DND-41 (cell line): ENCODE measurements at regions not wholly inside any gene's neighbourhood (a gene's known extent, or its start where the extent isn't known, plus 50 kb on each side); places are given as distances from the start of the nearest gene placed in this dataset.
"Not testable (repeated sequence)": the region's sequence is repeated elsewhere in the genome, so short reads cannot be mapped to it uniquely, and the experiment has no call there.

ENCODE experiments used
- CTCF ChIP-seq: IDR thresholded peaks from 2 replicates; pipeline ENCODE4 v1.5.1; 2012; ENCODE audit warnings: borderline replicate concordance, low read length, moderate library complexity, mild to moderate bottlenecking; ENCODE audit not compliant: poor library complexity, severe bottlenecking; ENCODE audit errors: extremely low read depth
- EZH2 ChIP-seq: IDR thresholded peaks from 3 replicates; pipeline ENCODE4 v1.6.1; 2012; ENCODE audit warnings: borderline replicate concordance, low read depth, mild to moderate bottlenecking, moderate library complexity, low read length, inconsistent platforms; ENCODE audit not compliant: severe bottlenecking

- TF ChIP-seq CTCF, EZH2: not testable (repeated sequence)
Measured at GRCh38 chr7:153958381-153958780, 93.8 kb upstream of the DPP6 start.
